DOHH2 (cell line): ENCODE measurements at regions not wholly inside any gene's neighbourhood (a gene's known extent, or its start where the extent isn't known, plus 50 kb on each side); places are given as distances from the start of the nearest gene placed in this dataset.

Experiments
- H3F3A ChIP-seq: fragments of 200-600 bp; sonication (generic), shearing (Covaris generic); 2 replicates; pipeline ENCODE4 v1.6.0; 2016; ENCODE audit warnings: antibody characterized with exemption, mild to moderate bottlenecking; ENCODE audit not compliant: control insufficient read depth, insufficient read depth
- H3K27ac ChIP-seq: fragments of 200-600 bp; sonication (generic); 2 replicates; pipeline ENCODE4 v1.5.1; 2014; ENCODE audit warnings: low read depth, mild to moderate bottlenecking, low read length, moderate library complexity
- H3K27me3 ChIP-seq: fragments of 200-600 bp; sonication (generic); 2 replicates; pipeline ENCODE4 v1.6.1; 2014; ENCODE audit warnings: mild to moderate bottlenecking, low read length, mixed read lengths; ENCODE audit not compliant: control insufficient read depth
- H3K36me3 ChIP-seq: fragments of 200-600 bp; sonication (generic); 2 replicates; pipeline ENCODE4 v1.6.1; 2014; ENCODE audit warnings: mild to moderate bottlenecking, low read length, moderate library complexity, mixed read lengths; ENCODE audit not compliant: control insufficient read depth
- H3K4me1 ChIP-seq: fragments of 200-600 bp; sonication (generic); 2 replicates; pipeline ENCODE4 v1.6.1; 2014; ENCODE audit warnings: mild to moderate bottlenecking, low read length, mixed read lengths; ENCODE audit not compliant: control insufficient read depth
- H3K4me2 ChIP-seq: fragments of 200-600 bp; sonication (generic); 2 replicates; pipeline ENCODE4 v1.6.0; 2014; ENCODE audit warnings: mild to moderate bottlenecking, low read length, moderate library complexity
- H3K4me3 ChIP-seq: fragments of 200-600 bp; sonication (generic); 2 replicates; pipeline ENCODE4 v1.5.1; 2014; ENCODE audit warnings: mild to moderate bottlenecking, low read length, mixed read lengths
- H3K79me2 ChIP-seq: fragments of 200-600 bp; sonication (generic); 2 replicates; pipeline ENCODE4 v1.6.1; 2014; ENCODE audit warnings: mild to moderate bottlenecking, low read length, mixed read lengths; ENCODE audit not compliant: control insufficient read depth
- H3K9me2 ChIP-seq: fragments of 200-600 bp; sonication (generic); replicated peaks from 2 replicates; pipeline ENCODE4 v1.6.1; 2014; ENCODE audit warnings: mild to moderate bottlenecking, low read length, mixed read lengths; ENCODE audit not compliant: control insufficient read depth
- H3K9me3 ChIP-seq: fragments of 200-600 bp; sonication (generic); 2 replicates; pipeline ENCODE4 v1.6.1; 2014; ENCODE audit warnings: antibody characterized with exemption, low read length, mixed read lengths; ENCODE audit not compliant: control insufficient read depth, insufficient read depth
- H4K20me1 ChIP-seq: fragments of 200-600 bp; sonication (generic); 2 replicates; pipeline ENCODE4 v1.6.0; 2014; ENCODE audit warnings: low read depth, mild to moderate bottlenecking, antibody characterized with exemption, low read length, moderate library complexity; ENCODE audit not compliant: control insufficient read depth, insufficient read depth
- EZH2phosphoT487 ChIP-seq: fragments of 200-600 bp; sonication (generic); IDR thresholded peaks from 2 replicates; pipeline ENCODE4 v1.6.1; 2017; ENCODE audit warnings: borderline replicate concordance, mild to moderate bottlenecking, antibody characterized with exemption, low read length, moderate library complexity, mixed read lengths
- TF ChIP-seq, protein P1 (sequence below): fragments of 200-600 bp; sonication (generic); IDR thresholded peaks from one replicate; pipeline ENCODE4 v1.5.1; 2014; ENCODE audit warnings: antibody characterized with exemption, mild to moderate bottlenecking, low read depth, low read length; ENCODE audit not compliant: poor library complexity, severe bottlenecking

DNA sequence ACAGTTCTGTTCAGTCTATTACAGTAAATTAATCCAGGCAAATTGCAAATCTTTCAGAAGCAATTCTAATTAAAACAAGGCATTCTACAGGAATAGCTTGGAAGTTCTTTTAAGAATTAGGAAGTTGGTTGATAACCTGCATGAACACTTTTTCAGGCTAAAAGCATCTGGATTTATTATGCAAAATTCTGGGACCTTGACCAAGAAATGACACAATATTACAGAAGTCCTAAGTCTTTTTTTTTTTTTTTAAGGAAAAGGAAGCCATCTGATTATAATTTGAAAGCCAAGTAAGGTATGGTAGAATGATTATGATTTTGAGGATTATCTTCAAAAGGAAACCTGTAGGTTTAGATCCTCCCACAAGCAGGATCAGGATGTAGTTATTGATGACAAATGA is 74.7 kb upstream of the KCNK2 start:
- no peak overlapping the region for H3K4me3 ChIP-seq
- no peaks in the 10 kb centered on the region for H3F3A ChIP-seq
- H3K9me2 ChIP-seq = no peaks in the 10 kb centered on the region
- H3K27me3 ChIP-seq = no peaks in the 10 kb centered on the region
- no peaks in the 10 kb centered on the region for H3K9me3 ChIP-seq
- H3K4me1 ChIP-seq = no peaks in the 10 kb centered on the region
- no peak overlapping the region for H3K27ac ChIP-seq
- H4K20me1 ChIP-seq = no peaks in the 10 kb centered on the region
- no peak for TF ChIP-seq EZH2phosphoT487
- TF ChIP-seq, protein P1, sequence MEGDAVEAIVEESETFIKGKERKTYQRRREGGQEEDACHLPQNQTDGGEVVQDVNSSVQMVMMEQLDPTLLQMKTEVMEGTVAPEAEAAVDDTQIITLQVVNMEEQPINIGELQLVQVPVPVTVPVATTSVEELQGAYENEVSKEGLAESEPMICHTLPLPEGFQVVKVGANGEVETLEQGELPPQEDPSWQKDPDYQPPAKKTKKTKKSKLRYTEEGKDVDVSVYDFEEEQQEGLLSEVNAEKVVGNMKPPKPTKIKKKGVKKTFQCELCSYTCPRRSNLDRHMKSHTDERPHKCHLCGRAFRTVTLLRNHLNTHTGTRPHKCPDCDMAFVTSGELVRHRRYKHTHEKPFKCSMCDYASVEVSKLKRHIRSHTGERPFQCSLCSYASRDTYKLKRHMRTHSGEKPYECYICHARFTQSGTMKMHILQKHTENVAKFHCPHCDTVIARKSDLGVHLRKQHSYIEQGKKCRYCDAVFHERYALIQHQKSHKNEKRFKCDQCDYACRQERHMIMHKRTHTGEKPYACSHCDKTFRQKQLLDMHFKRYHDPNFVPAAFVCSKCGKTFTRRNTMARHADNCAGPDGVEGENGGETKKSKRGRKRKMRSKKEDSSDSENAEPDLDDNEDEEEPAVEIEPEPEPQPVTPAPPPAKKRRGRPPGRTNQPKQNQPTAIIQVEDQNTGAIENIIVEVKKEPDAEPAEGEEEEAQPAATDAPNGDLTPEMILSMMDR = no peak
- no peak overlapping the region for H3K4me2 ChIP-seq
- no peaks in the 10 kb centered on the region for H3K79me2 ChIP-seq
- H3K36me3 ChIP-seq = no peaks in the 10 kb centered on the region

DNA sequence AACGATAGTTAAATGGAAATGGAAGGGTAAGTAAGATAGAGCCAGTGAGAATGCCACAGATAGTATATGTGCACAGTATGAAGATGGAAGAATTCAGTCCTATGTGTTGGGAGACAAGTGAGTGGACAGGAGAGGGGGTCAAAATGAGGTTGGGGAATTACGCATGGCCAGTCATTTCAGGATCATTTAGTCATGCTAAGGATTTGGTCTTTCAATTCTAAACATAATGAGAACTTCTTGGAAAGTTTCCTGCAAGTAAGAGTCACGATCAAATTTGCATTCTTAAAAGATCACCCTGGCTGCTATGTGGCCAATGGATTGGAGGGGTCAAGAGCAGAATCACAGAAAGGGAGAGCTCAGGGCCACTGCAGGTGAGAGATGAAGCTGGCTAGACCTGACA is 64.0 kb upstream of the KCNK2 start:
- Histone ChIP-seq H4K20me1 (no peaks in the 10 kb centered on the region), H3K4me2 (no peak overlapping the region), H3F3A (no peaks in the 10 kb centered on the region), H3K4me1 (no peaks in the 10 kb centered on the region), H3K9me2 (no peaks in the 10 kb centered on the region), H3K27me3 (no peaks in the 10 kb centered on the region), H3K79me2 (no peaks in the 10 kb centered on the region), H3K4me3 (no peak overlapping the region), H3K36me3 (no peaks in the 10 kb centered on the region), H3K27ac (no peak overlapping the region), H3K9me3 (no peaks in the 10 kb centered on the region)
- TF ChIP-seq, protein P1 = no peak
- TF ChIP-seq EZH2phosphoT487 = no peak

DNA sequence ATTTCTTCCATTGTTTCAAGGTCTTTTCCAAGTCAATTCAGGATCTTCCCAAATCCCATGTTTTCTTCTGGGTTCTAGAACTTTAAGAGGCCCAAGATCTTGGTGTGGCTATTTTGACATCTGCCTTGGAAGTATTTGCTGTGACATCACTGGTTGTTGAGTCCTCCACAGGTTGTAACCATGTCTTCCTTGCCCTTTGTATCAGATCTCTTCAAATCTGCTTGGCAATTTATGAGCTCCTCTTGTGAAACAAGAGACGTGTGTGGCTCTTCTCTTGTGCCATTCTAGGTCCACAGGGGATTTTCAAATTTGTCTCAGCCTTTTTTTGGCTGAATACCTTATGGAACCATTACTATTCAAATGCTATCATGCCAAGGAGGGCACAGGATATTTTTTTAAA is 60.3 kb upstream of the KCNK2 start:
- Histone ChIP-seq H4K20me1 (no peaks in the 10 kb centered on the region), H3K9me2 (no peaks in the 10 kb centered on the region), H3K27ac (no peak overlapping the region), H3K4me1 (no peaks in the 10 kb centered on the region), H3K36me3 (no peaks in the 10 kb centered on the region), H3K4me2 (no peak overlapping the region), H3K9me3 (no peaks in the 10 kb centered on the region), H3F3A (no peaks in the 10 kb centered on the region), H3K4me3 (no peak overlapping the region), H3K27me3 (no peaks in the 10 kb centered on the region), H3K79me2 (no peaks in the 10 kb centered on the region)
- TF ChIP-seq, protein P1 = no peak
- no peak for TF ChIP-seq EZH2phosphoT487

DNA sequence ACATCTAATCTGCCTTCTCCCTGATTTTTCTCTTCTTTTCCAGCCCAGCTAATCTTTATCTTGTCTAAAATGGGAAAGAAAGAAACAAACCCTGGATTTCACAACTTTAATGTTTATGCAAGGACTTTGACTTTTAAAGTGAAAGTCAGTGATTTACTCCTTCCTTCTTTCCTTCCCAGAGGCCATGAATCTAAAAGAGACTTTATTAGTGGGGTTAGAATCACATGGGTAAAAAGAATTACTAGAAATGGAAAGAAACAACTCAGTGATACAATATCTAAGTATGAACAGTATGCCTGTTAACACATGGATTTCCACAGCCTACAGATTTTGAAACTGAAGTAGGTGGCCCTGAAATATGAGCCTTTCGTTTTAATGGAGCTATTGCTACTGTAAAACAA is 59.8 kb upstream of the KCNK2 start:
- no peaks in the 10 kb centered on the region for H3F3A ChIP-seq
- H3K27ac ChIP-seq = no peak overlapping the region
- H3K4me2 ChIP-seq = no peak overlapping the region
- H3K4me1 ChIP-seq = no peaks in the 10 kb centered on the region
- H4K20me1 ChIP-seq = no peaks in the 10 kb centered on the region
- no peaks in the 10 kb centered on the region for H3K27me3 ChIP-seq
- H3K9me2 ChIP-seq = no peaks in the 10 kb centered on the region
- no peaks in the 10 kb centered on the region for H3K79me2 ChIP-seq
- no peak overlapping the region for H3K4me3 ChIP-seq
- no peaks in the 10 kb centered on the region for H3K36me3 ChIP-seq
- H3K9me3 ChIP-seq = no peaks in the 10 kb centered on the region
- no peak for TF ChIP-seq EZH2phosphoT487
- TF ChIP-seq, protein P1 = no peak
